KG1 (cell line): ENCODE measurements at regions not wholly inside any gene's neighbourhood (a gene's known extent, or its start where the extent isn't known, plus 50 kb on each side); places are given as distances from the start of the nearest gene placed in this dataset.
"Not testable (repeated sequence)": the region's sequence is repeated elsewhere in the genome, so short reads cannot be mapped to it uniquely, and the experiment has no call there.

Source experiments
- DNase-seq: peaks from one replicate; lab custom pipeline; 2025; lab: John Stamatoyannopoulos, UW

- no peak for DNase-seq
Measured at GRCh38 chr1:47594627-47595026, 156.8 kb downstream of the FOXD2 start.

GRCh38 chr1:47596328-47596727, 158.5 kb downstream of the FOXD2 start:
- no peak for DNase-seq

GRCh38 chr1:47598357-47598756, 160.5 kb downstream of the FOXD2 start:
- DNase-seq: no peak

- no peak for DNase-seq
Measured at GRCh38 chr1:47599777-47600176, 161.9 kb downstream of the FOXD2 start.

GRCh38 chr1:47602491-47602890, 164.6 kb downstream of the FOXD2 start:
- not testable (repeated sequence) for DNase-seq

- not testable (repeated sequence) for DNase-seq
Measured at GRCh38 chr1:47604869-47605268, 167.0 kb downstream of the FOXD2 start.

- DNase-seq: no peak
Measured at GRCh38 chr1:47608296-47608875, 170.5 kb downstream of the FOXD2 start.

- no peak for DNase-seq
Measured at GRCh38 chr1:47611992-47612391, 174.1 kb downstream of the FOXD2 start.

- no peak for DNase-seq
Measured at GRCh38 chr1:47612819-47613218, 175.0 kb downstream of the FOXD2 start.

GRCh38 chr1:47616036-47616435, 178.2 kb downstream of the FOXD2 start:
- DNase-seq: no peak

GRCh38 chr1:47616906-47617305, 179.1 kb downstream of the FOXD2 start:
- DNase-seq: no peak

GRCh38 chr1:47617381-47618221, 179.8 kb downstream of the FOXD2 start:
- no peak for DNase-seq

- DNase-seq: no peak
Measured at GRCh38 chr1:47618222-47618720, 180.4 kb downstream of the FOXD2 start.

GRCh38 chr1:47618830-47619229, 181.0 kb downstream of the FOXD2 start:
- no peak for DNase-seq

GRCh38 chr1:47621483-47621882, 183.6 kb downstream of the FOXD2 start:
- DNase-seq: no peak

- no peak for DNase-seq
Measured at GRCh38 chr1:47621977-47622376, 184.1 kb downstream of the FOXD2 start.

- DNase-seq: no peak
Measured at GRCh38 chr1:47622776-47623556, 185.1 kb downstream of the FOXD2 start.

GRCh38 chr1:47623557-47623940, 185.7 kb downstream of the FOXD2 start:
- DNase-seq: no peak

GRCh38 chr1:47624531-47624930, 186.7 kb downstream of the FOXD2 start:
- DNase-seq: no peak

- DNase-seq: no peak
Measured at GRCh38 chr1:47627016-47627415, 189.2 kb downstream of the FOXD2 start.

- no peak for DNase-seq
Measured at GRCh38 chr1:47627471-47628370, 189.9 kb downstream of the FOXD2 start.

- no peak for DNase-seq
Measured at GRCh38 chr1:47629201-47629600, 191.4 kb downstream of the FOXD2 start.
